PC-9 (cell line): ENCODE measurements at regions not wholly inside any gene's neighbourhood (a gene's known extent, or its start where the extent isn't known, plus 50 kb on each side); places are given as distances from the start of the nearest gene placed in this dataset.

Experiments
- EZH2 ChIP-seq: fragments of 200-600 bp; sonication (generic); IDR thresholded peaks from 2 replicates; pipeline ENCODE4 v1.8.0; 2017; ENCODE audit warnings: antibody characterized with exemption, low read depth
- TF ChIP-seq, protein P1 (sequence below): fragments of 200-600 bp; sonication (generic); conservative IDR thresholded peaks from 2 replicates; pipeline ENCODE4 v1.6.1; 2017; ENCODE audit warnings: mixed run types, antibody characterized with exemption, mild to moderate bottlenecking, moderate library complexity

DNA sequence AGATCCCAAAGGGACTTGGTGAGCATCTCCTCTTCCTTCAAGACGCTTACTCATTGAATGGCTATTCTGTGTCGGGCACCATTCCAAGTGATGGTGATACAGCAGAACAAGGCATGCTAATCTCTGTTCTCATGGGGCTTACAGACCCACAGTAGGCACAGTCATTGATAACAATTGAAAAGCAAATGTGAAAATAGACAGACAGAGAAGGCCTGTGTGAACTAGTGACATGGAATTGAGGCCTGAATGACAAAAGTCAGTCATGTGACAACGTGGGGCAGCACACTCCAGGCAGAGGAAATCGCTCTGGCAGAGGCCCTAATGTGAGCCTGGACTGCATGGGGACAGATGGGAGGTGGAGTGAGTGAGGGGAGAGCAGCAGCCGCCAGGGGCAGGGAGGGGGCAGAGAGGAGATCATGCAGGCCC lies 70.7 kb upstream of the CPLX2 start:
- TF ChIP-seq, protein P1, sequence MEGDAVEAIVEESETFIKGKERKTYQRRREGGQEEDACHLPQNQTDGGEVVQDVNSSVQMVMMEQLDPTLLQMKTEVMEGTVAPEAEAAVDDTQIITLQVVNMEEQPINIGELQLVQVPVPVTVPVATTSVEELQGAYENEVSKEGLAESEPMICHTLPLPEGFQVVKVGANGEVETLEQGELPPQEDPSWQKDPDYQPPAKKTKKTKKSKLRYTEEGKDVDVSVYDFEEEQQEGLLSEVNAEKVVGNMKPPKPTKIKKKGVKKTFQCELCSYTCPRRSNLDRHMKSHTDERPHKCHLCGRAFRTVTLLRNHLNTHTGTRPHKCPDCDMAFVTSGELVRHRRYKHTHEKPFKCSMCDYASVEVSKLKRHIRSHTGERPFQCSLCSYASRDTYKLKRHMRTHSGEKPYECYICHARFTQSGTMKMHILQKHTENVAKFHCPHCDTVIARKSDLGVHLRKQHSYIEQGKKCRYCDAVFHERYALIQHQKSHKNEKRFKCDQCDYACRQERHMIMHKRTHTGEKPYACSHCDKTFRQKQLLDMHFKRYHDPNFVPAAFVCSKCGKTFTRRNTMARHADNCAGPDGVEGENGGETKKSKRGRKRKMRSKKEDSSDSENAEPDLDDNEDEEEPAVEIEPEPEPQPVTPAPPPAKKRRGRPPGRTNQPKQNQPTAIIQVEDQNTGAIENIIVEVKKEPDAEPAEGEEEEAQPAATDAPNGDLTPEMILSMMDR, result no peak
- TF ChIP-seq EZH2, result no peak
